Mammary epithelial cell (primary cell): ENCODE measurements at regions not wholly inside any gene's neighbourhood (a gene's known extent, or its start where the extent isn't known, plus 50 kb on each side); places are given as distances from the start of the nearest gene placed in this dataset.

ENCODE experiments used
- CTCF ChIP-seq, 2 donors: IDR thresholded peaks in 1 of 2; conservative IDR thresholded peaks in 1 of 2; 2 replicates each; pipeline ENCODE4 v1.5.1; 2011 to 2012; ENCODE audit warnings: inconsistent platforms in 2 of 2, low read length in 2 of 2, mild to moderate bottlenecking in 2 of 2, control low read depth in 1 of 2, low read depth in 1 of 2; ENCODE audit not compliant: insufficient read depth in 1 of 2; ENCODE audit errors: extremely low read depth in 1 of 2
- EZH2 ChIP-seq: IDR thresholded peaks from 2 replicates; pipeline ENCODE4 v1.6.1; 2012; ENCODE audit warnings: low read length, inconsistent platforms, borderline replicate concordance

DNA sequence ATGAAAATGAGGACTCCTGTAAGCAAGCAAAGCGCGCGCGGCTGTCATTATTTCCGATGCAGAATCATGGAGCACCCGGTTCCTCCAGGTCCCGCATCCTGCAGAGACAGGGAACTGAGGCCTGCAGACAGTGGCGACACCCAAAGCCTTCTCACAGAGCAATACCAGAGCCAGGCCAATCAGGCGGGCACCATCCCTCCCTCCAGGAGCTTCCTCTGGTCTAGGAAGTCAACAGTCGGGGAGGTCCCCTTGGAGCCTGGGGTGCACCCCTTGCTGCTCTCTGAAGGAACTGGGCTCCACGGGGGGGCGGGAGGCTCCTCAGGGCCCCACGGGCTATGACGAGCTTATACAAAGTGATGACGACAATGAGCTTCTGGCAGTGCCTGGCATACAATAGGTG, 60.3 kb upstream of the HPCAL1 start:
- no peak for TF ChIP-seq CTCF (conservative IDR thresholded peaks at IDR 0.05 in 1 of 2, IDR thresholded peaks at IDR 0.05 in 1 of 2; ENCODE audit: extremely low read depth in 1 of 2, insufficient read depth in 1 of 2, low read depth in 1 of 2, low read length in 2 of 2)
- no peak for TF ChIP-seq EZH2
